Activated naive CD4-positive, alpha-beta T cell treated with anti-CD3 and anti-CD28 coated beads, Interleukin-2, amount 10 ng/mL, durations not matched to agents 7 days and 5 days (primary cell): ENCODE measurements at regions not wholly inside any gene's neighbourhood (a gene's known extent, or its start where the extent isn't known, plus 50 kb on each side); places are given as distances from the start of the nearest gene placed in this dataset.

ENCODE experiments used
- CTCF ChIA-PET: fragments of 350-600 bp; sonication (Branson Sonifier 250); formaldehyde crosslinking; loops from one replicate; lab custom pipeline; 2021; ENCODE audit warnings: antibody characterized with exemption; lab: Charles Lee
- DNase-seq: peaks from one replicate; pipeline ENCODE4 v3.0.0-alpha.2; 2020
- H3K27ac Mint-ChIP-seq: one replicate; pipeline ENCODE4 v1.8.0; 2021; ENCODE audit warnings: mild to moderate bottlenecking, moderate library complexity, mixed read lengths
- H3K27me3 Mint-ChIP-seq: one replicate; pipeline ENCODE4 v1.8.0; 2021; ENCODE audit warnings: mild to moderate bottlenecking, mixed read lengths
- H3K36me3 Mint-ChIP-seq: one replicate; pipeline ENCODE4 v1.8.0; 2021; ENCODE audit warnings: mixed read lengths
- H3K4me1 Mint-ChIP-seq: one replicate; pipeline ENCODE4 v1.8.0; 2021; ENCODE audit warnings: mixed read lengths
- H3K4me3 Mint-ChIP-seq: one replicate; pipeline ENCODE4 v1.8.0; 2021; ENCODE audit warnings: mild to moderate bottlenecking, moderate library complexity, mixed read lengths
- H3K9me3 Mint-ChIP-seq: one replicate; pipeline ENCODE4 v1.8.0; 2021; ENCODE audit warnings: mixed read lengths

GRCh38 chr9:24616863-24617262, 71.2 kb upstream of the IZUMO3 start:
- CTCF ChIA-PET: no interaction called here
- Mint-ChIP-seq H3K27me3 (no peaks in the 10 kb centered on the region), H3K4me1 (no peaks in the 10 kb centered on the region), H3K36me3 (no peaks in the 10 kb centered on the region), H3K9me3 (peaks cover 9% of the 10 kb centered on the region), H3K27ac (no peak overlapping the region), H3K4me3 (no peak overlapping the region)
- no peak for DNase-seq

GRCh38 chr9:24614070-24614469, 68.4 kb upstream of the IZUMO3 start:
- DNase-seq: no peak
- peaks cover 11% of the 10 kb centered on the region for H3K9me3 Mint-ChIP-seq
- H3K27ac Mint-ChIP-seq: no peak overlapping the region
- no peaks in the 10 kb centered on the region for H3K36me3 Mint-ChIP-seq
- H3K4me3 Mint-ChIP-seq: no peak overlapping the region
- no peaks in the 10 kb centered on the region for H3K27me3 Mint-ChIP-seq
- H3K4me1 Mint-ChIP-seq: no peaks in the 10 kb centered on the region
- CTCF ChIA-PET: no interaction called here

GRCh38 chr9:24608599-24608998, 62.9 kb upstream of the IZUMO3 start:
- Mint-ChIP-seq H3K4me3 (no peak overlapping the region), H3K4me1 (no peaks in the 10 kb centered on the region), H3K27me3 (no peaks in the 10 kb centered on the region), H3K9me3 (peaks cover 8% of the 10 kb centered on the region), H3K36me3 (no peaks in the 10 kb centered on the region), H3K27ac (no peak overlapping the region)
- CTCF ChIA-PET: no interaction called here
- DNase-seq: no peak

- CTCF ChIA-PET: no interaction called here
- H3K27ac Mint-ChIP-seq: no peak overlapping the region
- no peaks in the 10 kb centered on the region for H3K27me3 Mint-ChIP-seq
- no peak overlapping the region for H3K4me3 Mint-ChIP-seq
- H3K36me3 Mint-ChIP-seq: no peaks in the 10 kb centered on the region
- peaks cover 23% of the 10 kb centered on the region for H3K9me3 Mint-ChIP-seq
- no peak for DNase-seq
- no peaks in the 10 kb centered on the region for H3K4me1 Mint-ChIP-seq
Observed at GRCh38 chr9:24602693-24603352, 57.1 kb upstream of the IZUMO3 start.
